ENCODE measurements at regions not wholly inside any gene's neighbourhood (a gene's known extent, or its start where the extent isn't known, plus 50 kb on each side); places are given as distances from the start of the nearest gene placed in this dataset.
"Not testable (repeated sequence)": the region's sequence is repeated elsewhere in the genome, so short reads cannot be mapped to it uniquely, and the experiment has no call there.

GRCh38 chr1:60886090-60886489 lies 196.3 kb upstream of the NFIA start:
- DNase-seq, result no peak

- DNase-seq, result no peak
Measured at GRCh38 chr1:60880202-60880601, 202.2 kb upstream of the NFIA start.

DNA sequence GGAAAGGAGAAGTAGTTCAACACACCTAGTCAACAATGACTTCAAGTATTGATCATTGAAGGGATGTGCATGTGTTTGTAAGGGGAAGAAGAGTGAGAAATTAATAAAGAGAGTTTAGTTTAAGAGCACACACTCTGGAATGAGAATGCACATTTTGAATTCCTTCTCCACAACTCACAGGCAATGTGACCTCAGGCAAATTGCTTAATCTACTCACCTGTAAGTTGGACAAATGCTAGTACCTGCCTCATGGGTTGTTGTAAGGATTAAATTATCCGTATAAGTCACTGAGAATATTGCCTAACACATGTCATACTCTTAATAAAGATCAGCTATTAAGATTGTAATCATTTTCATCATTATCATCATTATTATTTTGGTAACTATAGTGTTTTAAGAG lies 204.0 kb upstream of the NFIA start:
- no peak for DNase-seq

GRCh38 chr1:60877376-60877775 lies 205.0 kb upstream of the NFIA start:
- DNase-seq, result no peak

DNA sequence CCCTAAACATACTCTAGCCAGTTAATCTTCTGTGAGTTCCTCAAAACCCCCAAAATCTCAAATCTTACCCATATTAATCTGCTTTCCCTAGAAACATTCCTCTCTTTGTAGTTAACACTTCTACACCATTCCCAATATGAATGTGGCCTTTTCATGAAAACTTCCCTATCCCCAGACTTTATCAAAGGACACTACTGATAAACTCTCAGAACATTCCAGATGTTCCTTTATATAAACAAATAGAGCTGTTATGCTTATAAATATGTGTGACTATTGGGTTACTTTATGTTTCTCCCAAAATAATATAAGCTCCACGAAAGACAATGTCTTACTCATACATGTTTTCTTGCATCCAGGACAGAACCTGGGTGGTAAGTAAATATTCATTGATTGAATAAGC lies 205.4 kb upstream of the NFIA start:
- no peak for DNase-seq

- no peak for DNase-seq
Measured at GRCh38 chr1:60875138-60875537, 207.2 kb upstream of the NFIA start.

DNA sequence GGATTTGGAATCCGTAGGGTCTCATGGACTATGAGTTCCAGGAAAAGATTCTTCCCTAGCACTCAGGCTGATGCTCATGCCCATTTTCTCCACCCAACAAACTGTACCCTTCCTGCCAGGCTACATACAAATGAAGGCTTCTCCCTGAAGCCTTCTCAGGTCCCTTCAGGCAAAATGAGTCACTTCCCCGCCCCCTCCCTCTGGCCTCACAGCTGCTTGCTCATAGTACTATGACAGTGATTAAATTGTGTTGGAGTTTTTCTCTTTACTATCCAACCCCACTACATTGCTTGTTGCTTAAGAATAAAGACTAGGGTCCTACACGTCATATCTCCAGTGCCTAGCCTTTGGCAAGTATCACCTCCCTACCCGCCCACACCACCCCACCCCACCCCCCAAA lies 207.6 kb upstream of the NFIA start:
- DNase-seq, result no peak

- DNase-seq, result not testable (repeated sequence)
Measured at GRCh38 chr1:60873396-60873795, 209.0 kb upstream of the NFIA start.

- DNase-seq, result no peak
Measured at GRCh38 chr1:60872426-60873054, 209.8 kb upstream of the NFIA start.

- no peak for DNase-seq
Measured at GRCh38 chr1:60870269-60870865, 212.0 kb upstream of the NFIA start.

GRCh38 chr1:60868901-60869663 lies 213.3 kb upstream of the NFIA start:
- DNase-seq, result no peak

GRCh38 chr1:60867782-60868181 lies 214.6 kb upstream of the NFIA start:
- no peak for DNase-seq

DNA sequence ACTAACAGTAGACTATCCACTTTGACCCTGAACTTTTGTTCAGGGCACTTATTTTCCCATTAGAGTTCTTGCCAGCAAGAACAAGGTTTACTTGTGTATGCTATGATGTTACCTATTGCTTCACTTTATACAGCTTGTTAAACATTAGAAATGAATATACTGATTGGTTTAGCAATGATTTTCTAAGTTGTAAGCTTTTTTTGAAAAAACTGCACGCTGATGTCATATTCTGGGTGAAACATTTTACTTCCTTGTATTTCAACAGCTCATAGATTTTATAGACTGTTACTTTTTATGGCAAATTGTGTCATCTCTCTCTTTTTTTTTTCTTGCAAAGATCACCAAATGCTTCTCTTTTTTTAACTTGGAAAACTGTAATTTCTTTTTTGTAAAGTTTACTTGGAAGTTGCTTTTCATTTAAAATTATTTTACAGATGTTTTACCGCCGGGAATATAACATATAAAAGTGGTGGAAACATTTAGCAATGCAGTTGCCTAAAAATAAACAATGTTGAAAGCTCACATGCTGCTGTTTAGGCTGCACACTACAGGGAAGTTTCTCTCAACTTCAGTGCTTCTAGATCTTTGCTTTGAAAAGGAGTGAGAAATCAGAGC lies 215.3 kb upstream of the NFIA start:
- DNase-seq, result no peak

DNA sequence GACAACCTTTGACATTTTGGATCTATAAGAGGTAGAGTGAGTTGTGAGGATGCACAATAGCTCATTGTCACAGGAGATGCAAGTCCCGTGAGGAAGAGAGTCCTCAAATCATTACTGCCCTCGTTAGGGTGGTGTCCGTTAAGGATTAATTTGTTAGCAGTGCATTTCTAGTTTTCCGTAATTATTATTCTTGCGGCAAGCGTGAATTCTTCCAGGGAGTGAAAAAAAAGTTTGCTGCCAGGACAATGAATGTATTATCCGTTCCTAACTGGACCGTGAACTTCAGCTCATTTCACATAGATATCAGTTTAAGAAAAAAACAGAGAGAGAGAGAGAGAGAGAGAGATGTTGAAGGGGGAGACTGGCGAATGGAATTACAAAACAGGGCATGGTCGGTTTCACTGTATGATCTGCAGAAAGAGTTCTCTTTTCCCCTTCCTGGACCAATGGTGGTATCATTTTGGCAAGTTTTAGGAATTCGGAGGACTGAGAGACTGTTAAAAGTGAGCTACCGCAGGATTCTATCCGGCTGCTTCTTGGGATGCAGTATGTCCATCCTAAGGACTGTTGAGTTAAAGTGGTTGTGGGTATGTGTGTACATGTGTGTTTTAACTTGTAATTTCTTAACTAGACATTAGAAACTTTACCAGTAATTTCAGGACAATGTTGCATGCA lies 216.0 kb upstream of the NFIA start:
- DNase-seq, result no peak

GRCh38 chr1:60865166-60865565 lies 217.2 kb upstream of the NFIA start:
- no peak for DNase-seq

DNA sequence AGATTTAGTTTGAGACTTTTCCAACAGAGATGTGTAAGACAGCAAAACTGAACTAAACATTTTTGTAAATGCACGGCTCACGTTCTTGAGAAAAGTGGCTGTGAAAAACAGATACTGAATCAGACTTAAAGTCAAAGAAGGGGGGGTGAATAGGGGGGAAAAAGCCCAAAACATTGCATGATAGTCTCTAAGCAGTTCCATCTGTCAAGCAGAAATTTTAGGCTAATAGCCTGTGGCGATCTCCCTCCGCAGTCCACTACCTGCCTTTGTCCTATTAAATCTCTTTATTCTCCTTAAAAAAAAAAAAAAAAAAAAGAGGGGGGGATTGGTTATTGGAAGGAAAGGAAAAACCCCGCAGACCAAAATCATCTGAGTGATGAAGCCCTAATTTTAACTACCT lies 217.6 kb upstream of the NFIA start:
- no peak for DNase-seq

- DNase-seq, result no peak
Measured at GRCh38 chr1:60863131-60863530, 219.2 kb upstream of the NFIA start.

DNA sequence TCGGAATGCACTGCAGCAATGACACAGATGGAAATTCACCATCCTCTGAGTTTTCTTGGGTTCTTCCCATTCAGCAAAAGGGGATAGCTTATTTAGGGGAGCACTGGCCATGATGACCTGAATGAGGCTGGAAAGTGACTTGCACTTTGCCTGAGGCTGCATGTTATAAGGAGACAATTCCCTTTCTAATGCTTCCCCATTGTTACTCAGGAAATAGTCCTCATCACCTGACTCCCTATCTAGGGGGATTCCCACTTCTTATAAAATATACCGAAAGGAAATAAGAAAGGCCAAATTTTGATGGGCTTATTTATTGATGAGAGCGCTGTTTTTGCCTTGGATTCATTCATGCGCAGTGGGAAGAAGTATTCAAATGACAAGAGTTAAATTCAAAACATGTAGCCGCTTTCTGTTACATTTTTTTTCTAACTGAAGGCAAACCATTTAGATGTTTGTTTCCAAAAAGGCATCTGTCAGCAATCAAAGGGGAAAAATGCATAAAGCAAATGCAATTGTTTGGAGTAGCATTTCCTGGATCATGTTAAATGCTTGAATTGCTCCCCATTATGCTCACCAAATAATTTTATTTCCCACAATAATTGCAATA lies 220.3 kb upstream of the NFIA start:
- no peak for DNase-seq

DNA sequence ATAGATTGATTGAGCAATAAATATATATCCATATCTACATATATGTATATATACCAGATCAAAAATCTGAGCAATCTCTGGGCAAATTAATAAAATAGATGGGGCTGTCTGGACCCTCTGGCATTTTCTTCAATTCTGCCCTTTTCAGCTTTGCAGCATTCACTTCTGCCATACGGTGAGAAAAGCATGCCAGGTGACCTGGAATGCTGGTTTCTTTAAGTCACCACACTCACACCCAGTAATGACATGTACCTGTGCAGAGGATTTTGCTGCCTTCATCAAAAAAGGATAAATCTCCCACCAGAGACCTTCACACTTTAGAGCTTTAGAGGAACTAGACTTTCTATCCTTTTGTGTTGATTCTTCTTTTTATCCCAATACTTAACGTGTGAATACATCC lies 223.2 kb upstream of the NFIA start:
- DNase-seq, result no peak

GRCh38 chr1:60857851-60858250 lies 224.5 kb upstream of the NFIA start:
- DNase-seq, result no peak

GRCh38 chr1:60850084-60850483 lies 232.3 kb upstream of the NFIA start:
- no peak for DNase-seq

- no peak for DNase-seq
Measured at GRCh38 chr1:60849401-60849800, 233.0 kb upstream of the NFIA start.

- peak; percentile 52 for DNase-seq
Measured at GRCh38 chr1:60848583-60849188, 233.7 kb upstream of the NFIA start.

Data from SHP77 treated with DMSO at 0.1 percent for 48 hours (cell line).